Activated naive CD8-positive, alpha-beta T cell treated with anti-CD3 and anti-CD28 coated beads, Interleukin-2, amount 10 ng/mL, durations not matched to agents 7 days and 5 days (primary cell): ENCODE measurements at regions not wholly inside any gene's neighbourhood (a gene's known extent, or its start where the extent isn't known, plus 50 kb on each side); places are given as distances from the start of the nearest gene placed in this dataset. TPM values are rescaled to one million over a fixed set of nuclear protein-coding genes. Genes with fewer than 3 reads are reported as not detected.

Experiments used
- microRNA-seq: library from miRNA; unstranded; fragments of <30 nt; microRNA quantifications from one replicate; pipeline ENCODE4 v1.2.0, GENCODE V29; 2022

Small RNAs in the stretch of these regions (microRNA-seq; reads per million reads assigned to microRNA genes)
- not detected for gene MIR1305
